Type B pancreatic cell (in vitro differentiated cells): ENCODE measurements at regions not wholly inside any gene's neighbourhood (a gene's known extent, or its start where the extent isn't known, plus 50 kb on each side); places are given as distances from the start of the nearest gene placed in this dataset.

Experiments used
- DNase-seq: peaks from one replicate; pipeline ENCODE4 v3.0.0; 2021; ENCODE audit warnings: mixed read lengths; ENCODE audit not compliant: unreplicated experiment; ENCODE audit errors: extremely low spot score
- H3K27ac Mint-ChIP-seq: 2 replicates; pipeline ENCODE4 v1.8.0; 2021; ENCODE audit warnings: mild to moderate bottlenecking, mixed read lengths
- H3K27me3 Mint-ChIP-seq: 2 replicates; pipeline ENCODE4 v1.8.0; 2021; ENCODE audit warnings: mixed read lengths
- H3K36me3 Mint-ChIP-seq: 2 replicates; pipeline ENCODE4 v1.8.0; 2021; ENCODE audit warnings: mixed read lengths
- H3K4me1 Mint-ChIP-seq: one replicate; pipeline ENCODE4 v1.8.0; 2021; ENCODE audit warnings: mixed read lengths; ENCODE audit not compliant: unreplicated experiment
- H3K4me3 Mint-ChIP-seq: 2 replicates; pipeline ENCODE4 v1.8.0; 2021; ENCODE audit warnings: mild to moderate bottlenecking, mixed read lengths
- H3K9me3 Mint-ChIP-seq: 2 replicates; pipeline ENCODE4 v1.8.0; 2021; ENCODE audit warnings: mixed read lengths
- CTCF ChIP-seq: fragments of 200-600 bp; sonication (generic); conservative IDR thresholded peaks from 2 replicates; pipeline ENCODE4 v1.5.0; 2021; ENCODE audit warnings: antibody characterized with exemption, mild to moderate bottlenecking

- TF ChIP-seq CTCF, result no peak
- H3K27ac Mint-ChIP-seq, result no peak overlapping the region
- H3K9me3 Mint-ChIP-seq, result peaks cover 15% of the 10 kb centered on the region
- DNase-seq, result no peak
- H3K4me3 Mint-ChIP-seq, result no peak overlapping the region
- H3K27me3 Mint-ChIP-seq, result no peaks in the 10 kb centered on the region
- H3K4me1 Mint-ChIP-seq, result peaks cover 8% of the 10 kb centered on the region
- no peaks in the 10 kb centered on the region for H3K36me3 Mint-ChIP-seq
These were observed 385.8 kb downstream of the ETV1 start for GRCh38 chr7:13603661-13604060.

GRCh38 chr7:13604178-13604577 lies 385.3 kb downstream of the ETV1 start:
- Mint-ChIP-seq H3K9me3 (peaks cover 15% of the 10 kb centered on the region), H3K27me3 (no peaks in the 10 kb centered on the region), H3K36me3 (no peaks in the 10 kb centered on the region), H3K4me1 (peaks cover 8% of the 10 kb centered on the region), H3K4me3 (no peak overlapping the region), H3K27ac (no peak overlapping the region)
- no peak for TF ChIP-seq CTCF
- DNase-seq, result no peak

GRCh38 chr7:13610372-13610771 lies 379.1 kb downstream of the ETV1 start:
- no peaks in the 10 kb centered on the region for H3K27me3 Mint-ChIP-seq
- no peaks in the 10 kb centered on the region for H3K36me3 Mint-ChIP-seq
- H3K9me3 Mint-ChIP-seq, result peaks cover 15% of the 10 kb centered on the region
- H3K4me1 Mint-ChIP-seq, result no peaks in the 10 kb centered on the region
- no peak for TF ChIP-seq CTCF
- no peak overlapping the region for H3K4me3 Mint-ChIP-seq
- DNase-seq, result no peak
- no peak overlapping the region for H3K27ac Mint-ChIP-seq

- no peak overlapping the region for H3K27ac Mint-ChIP-seq
- H3K27me3 Mint-ChIP-seq, result no peaks in the 10 kb centered on the region
- H3K4me1 Mint-ChIP-seq, result no peaks in the 10 kb centered on the region
- no peak overlapping the region for H3K4me3 Mint-ChIP-seq
- no peaks in the 10 kb centered on the region for H3K9me3 Mint-ChIP-seq
- TF ChIP-seq CTCF, result no peak
- no peak for DNase-seq
- H3K36me3 Mint-ChIP-seq, result no peaks in the 10 kb centered on the region
These were observed 373.8 kb downstream of the ETV1 start for GRCh38 chr7:13615679-13616078.

- Mint-ChIP-seq H3K4me1 (no peaks in the 10 kb centered on the region), H3K9me3 (no peaks in the 10 kb centered on the region), H3K27ac (no peak overlapping the region), H3K27me3 (no peaks in the 10 kb centered on the region), H3K36me3 (no peaks in the 10 kb centered on the region), H3K4me3 (no peak overlapping the region)
- DNase-seq, result no peak
- TF ChIP-seq CTCF, result no peak
These were observed 362.0 kb downstream of the ETV1 start for GRCh38 chr7:13627455-13627854.
